PC-3 (cell line): ENCODE measurements at regions not wholly inside any gene's neighbourhood (a gene's known extent, or its start where the extent isn't known, plus 50 kb on each side); places are given as distances from the start of the nearest gene placed in this dataset.

ENCODE experiments used
- ATAC-seq: fragments of 200-7000 bp; cut with Tn5 transposase; 2 replicates; pipeline ENCODE4 v1.9.1; 2020; ENCODE audit warnings: mild to moderate bottlenecking, moderate library complexity
- BruUV-seq: library from RNA; stranded (reverse); fragments of 400-500 nt; replicated peaks from 2 replicates; lab custom pipeline; 2021; lab: Mats Ljungman, UMichigan
- CTCF ChIA-PET: fragments of 300-600 bp; sonication (Branson Sonifier 250); formaldehyde crosslinking; loops from one replicate; lab custom pipeline; 2022; ENCODE audit warnings: antibody characterized with exemption; lab: Charles Lee
- POLR2A ChIA-PET: fragments of 300-600 bp; sonication (Branson Sonifier 250); formaldehyde crosslinking; loops from one replicate; lab custom pipeline; 2022; ENCODE audit warnings: antibody characterized with exemption; ENCODE audit not compliant: unreplicated experiment; lab: Charles Lee
- DNase-seq: peaks from one replicate; pipeline ENCODE4 v3.0.0-alpha.2; 2015
- H2AFZ ChIP-seq: fragments of 300-600 bp; sonication (generic); 2 replicates; pipeline ENCODE4 v1.6.0; 2016; ENCODE audit warnings: antibody characterized with exemption, low read length
- H3F3A ChIP-seq: fragments of 300-600 bp; sonication (generic); one replicate; pipeline ENCODE4 v1.6.0; 2017; ENCODE audit warnings: antibody characterized with exemption, low read length, control low read depth, mild to moderate bottlenecking; ENCODE audit not compliant: unreplicated experiment
- H3K27ac ChIP-seq: fragments of 300-600 bp; sonication (generic); 2 replicates; pipeline ENCODE4 v1.5.1; 2016; ENCODE audit warnings: mild to moderate bottlenecking, low read length
- H3K27me3 ChIP-seq: fragments of 300-600 bp; sonication (generic); 2 replicates; pipeline ENCODE4 v1.6.1; 2016; ENCODE audit warnings: low read length, mixed read lengths
- H3K36me3 ChIP-seq: fragments of 300-600 bp; sonication (generic); 2 replicates; pipeline ENCODE4 v1.6.1; 2016; ENCODE audit warnings: low read depth, mixed run types, low read length, mixed read lengths
- H3K4me1 ChIP-seq: fragments of 300-600 bp; sonication (generic); 2 replicates; pipeline ENCODE4 v1.5.1; 2016; ENCODE audit warnings: low read length; ENCODE audit not compliant: insufficient read depth
- H3K4me2 ChIP-seq: fragments of 300-600 bp; sonication (generic); 2 replicates; pipeline ENCODE4 v1.6.0; 2016; ENCODE audit warnings: low read length
- H3K4me3 ChIP-seq: fragments of 300-600 bp; sonication (generic); 2 replicates; pipeline ENCODE4 v1.5.1; 2016; ENCODE audit warnings: mild to moderate bottlenecking, low read length, mixed read lengths
- H3K79me2 ChIP-seq: fragments of 300-600 bp; sonication (generic); 2 replicates; pipeline ENCODE4 v1.6.1; 2017; ENCODE audit warnings: low read length, mixed read lengths
- H3K9ac ChIP-seq: fragments of 300-600 bp; sonication (generic); 2 replicates; pipeline ENCODE4 v1.6.0; 2016; ENCODE audit warnings: mild to moderate bottlenecking, low read length
- H3K9me2 ChIP-seq: fragments of 300-600 bp; sonication (generic); replicated peaks from 2 replicates; pipeline ENCODE4 v1.6.1; 2016; ENCODE audit warnings: mixed run types, low read length, mixed read lengths
- H3K9me3 ChIP-seq: fragments of 300-600 bp; sonication (generic); 2 replicates; pipeline ENCODE4 v1.6.1; 2016; ENCODE audit warnings: low read length, mixed read lengths
- H4K20me1 ChIP-seq: fragments of 300-600 bp; sonication (generic); 2 replicates; pipeline ENCODE4 v1.6.1; 2016; ENCODE audit warnings: low read length, mixed read lengths
- CTCF ChIP-seq: fragments of 300-600 bp; sonication (generic); conservative IDR thresholded peaks from 2 replicates; pipeline ENCODE4 v1.5.1; 2017; ENCODE audit warnings: antibody characterized with exemption, low read depth, mild to moderate bottlenecking, low read length
- EZH2 ChIP-seq: fragments of 300-600 bp; sonication (generic); IDR thresholded peaks from one replicate; pipeline ENCODE4 v1.6.1; 2017; ENCODE audit warnings: antibody characterized with exemption, mild to moderate bottlenecking, low read length; ENCODE audit not compliant: unreplicated experiment
- EZH2phosphoT487 ChIP-seq: fragments of 300-600 bp; sonication (generic); IDR thresholded peaks from 2 replicates; pipeline ENCODE4 v1.6.1; 2018; ENCODE audit warnings: mild to moderate bottlenecking, antibody characterized with exemption, low read length, borderline replicate concordance
- intact Hi-C: fragments of 100-400 bp; cut with micrococcal nuclease; formaldehyde crosslinking; loops from 2 replicates; pipeline ENCODE4 v1.9.0; 2023

- no peak for ATAC-seq
- Histone ChIP-seq H3K4me3 (no peak overlapping the region), H2AFZ (no peak overlapping the region), H3K27ac (no peak overlapping the region), H3K9me2 (no peaks in the 10 kb centered on the region), H3K4me1 (no peaks in the 10 kb centered on the region), H3K27me3 (peaks cover 52% of the 10 kb centered on the region), H3F3A (no peaks in the 10 kb centered on the region), H3K9me3 (no peaks in the 10 kb centered on the region), H3K4me2 (no peak overlapping the region), H3K79me2 (no peaks in the 10 kb centered on the region), H3K9ac (no peak overlapping the region), H4K20me1 (no peaks in the 10 kb centered on the region), H3K36me3 (no peaks in the 10 kb centered on the region)
- no peak for DNase-seq
- CTCF ChIA-PET: no interaction called here
- BruUV-seq: no TSS peak
- intact Hi-C loops: no loop called here
- POLR2A ChIA-PET: no interaction called here
- TF ChIP-seq CTCF (no peak), EZH2 (no peak), EZH2phosphoT487 (no peak)
These were observed 177.3 kb downstream of the TEX36 start for GRCh38 chr10:125505648-125506047.

- Histone ChIP-seq H2AFZ (no peak overlapping the region), H4K20me1 (no peaks in the 10 kb centered on the region), H3K79me2 (no peaks in the 10 kb centered on the region), H3K4me1 (no peaks in the 10 kb centered on the region), H3F3A (no peaks in the 10 kb centered on the region), H3K9ac (no peak overlapping the region), H3K4me2 (no peak overlapping the region), H3K27me3 (peaks cover 62% of the 10 kb centered on the region), H3K9me2 (no peaks in the 10 kb centered on the region), H3K4me3 (no peak overlapping the region), H3K9me3 (no peaks in the 10 kb centered on the region), H3K36me3 (no peaks in the 10 kb centered on the region), H3K27ac (no peak overlapping the region)
- ChIA-PET POLR2A (no interaction called here), CTCF (no interaction called here)
- no TSS peak for BruUV-seq
- no peak for ATAC-seq
- no peak for DNase-seq
- intact Hi-C loops: no loop called here
- TF ChIP-seq CTCF (no peak), EZH2 (no peak), EZH2phosphoT487 (no peak)
These were observed 180.7 kb downstream of the TEX36 start for GRCh38 chr10:125502276-125502675.

- CTCF ChIA-PET: no interaction called here
- Histone ChIP-seq H3K4me3 (no peak overlapping the region), H3F3A (no peaks in the 10 kb centered on the region), H3K27me3 (peaks cover 79% of the 10 kb centered on the region), H4K20me1 (no peaks in the 10 kb centered on the region), H3K79me2 (no peaks in the 10 kb centered on the region), H3K4me1 (no peaks in the 10 kb centered on the region), H3K36me3 (no peaks in the 10 kb centered on the region), H3K9ac (no peak overlapping the region), H3K9me3 (no peaks in the 10 kb centered on the region), H2AFZ (no peak overlapping the region), H3K9me2 (no peaks in the 10 kb centered on the region), H3K4me2 (no peak overlapping the region), H3K27ac (no peak overlapping the region)
- DNase-seq (no peak), ATAC-seq (no peak)
- BruUV-seq: no TSS peak
- POLR2A ChIA-PET: no interaction called here
- intact Hi-C loops: no loop called here
- TF ChIP-seq EZH2phosphoT487: no peak
These were observed 187.6 kb downstream of the TEX36 start for GRCh38 chr10:125495386-125495785.
